ENCODE measurements at regions not wholly inside any gene's neighbourhood (a gene's known extent, or its start where the extent isn't known, plus 50 kb on each side); places are given as distances from the start of the nearest gene placed in this dataset.

DNA sequence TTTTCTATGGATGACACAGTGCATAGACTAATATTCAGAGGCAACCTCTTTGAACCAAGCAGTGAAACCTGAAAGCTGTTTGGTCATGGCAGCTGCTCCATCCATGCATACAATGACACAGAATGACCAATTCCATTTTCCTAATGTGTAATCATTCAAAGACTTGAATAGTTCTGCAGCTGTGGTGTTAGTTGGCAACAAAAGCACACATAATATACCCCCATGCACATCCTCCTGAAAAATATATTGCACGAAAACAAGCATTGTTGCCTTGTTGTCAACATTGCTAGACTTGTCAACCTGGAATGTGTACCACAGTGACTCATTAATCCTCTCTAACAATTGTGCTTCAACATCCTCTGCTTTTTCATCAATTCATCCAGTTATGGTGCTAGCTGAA is 71.0 kb upstream of the SEMA6A start:
- Histone ChIP-seq H3K4me1 (ENCODE audit: low read length) (no peaks in the 10 kb centered on the region; the same call in 1 of the 2 replicates), H3K4me3 (ENCODE audit: low read length) (no peak overlapping the region), H4K20me1 (ENCODE audit: insufficient read depth, low read length) (no peaks in the 10 kb centered on the region), H3K4me2 (ENCODE audit: low read length) (no peak overlapping the region), H3K79me2 (ENCODE audit: low read length) (no peaks in the 10 kb centered on the region), H3K9me3 (ENCODE audit: insufficient read depth, low read length) (no peaks in the 10 kb centered on the region), H3K9ac (ENCODE audit: low read length) (no peak overlapping the region), H3K27ac (ENCODE audit: low read length) (no peak overlapping the region), H3K27me3 (ENCODE audit: low read depth, low read length) (no peaks in the 10 kb centered on the region), H2AFZ (ENCODE audit: low read depth, low read length) (no peak overlapping the region), H3K36me3 (replicated peaks; ENCODE audit: low read depth, low read length) (no peaks in the 10 kb centered on the region)
- TF ChIP-seq, protein P1, sequence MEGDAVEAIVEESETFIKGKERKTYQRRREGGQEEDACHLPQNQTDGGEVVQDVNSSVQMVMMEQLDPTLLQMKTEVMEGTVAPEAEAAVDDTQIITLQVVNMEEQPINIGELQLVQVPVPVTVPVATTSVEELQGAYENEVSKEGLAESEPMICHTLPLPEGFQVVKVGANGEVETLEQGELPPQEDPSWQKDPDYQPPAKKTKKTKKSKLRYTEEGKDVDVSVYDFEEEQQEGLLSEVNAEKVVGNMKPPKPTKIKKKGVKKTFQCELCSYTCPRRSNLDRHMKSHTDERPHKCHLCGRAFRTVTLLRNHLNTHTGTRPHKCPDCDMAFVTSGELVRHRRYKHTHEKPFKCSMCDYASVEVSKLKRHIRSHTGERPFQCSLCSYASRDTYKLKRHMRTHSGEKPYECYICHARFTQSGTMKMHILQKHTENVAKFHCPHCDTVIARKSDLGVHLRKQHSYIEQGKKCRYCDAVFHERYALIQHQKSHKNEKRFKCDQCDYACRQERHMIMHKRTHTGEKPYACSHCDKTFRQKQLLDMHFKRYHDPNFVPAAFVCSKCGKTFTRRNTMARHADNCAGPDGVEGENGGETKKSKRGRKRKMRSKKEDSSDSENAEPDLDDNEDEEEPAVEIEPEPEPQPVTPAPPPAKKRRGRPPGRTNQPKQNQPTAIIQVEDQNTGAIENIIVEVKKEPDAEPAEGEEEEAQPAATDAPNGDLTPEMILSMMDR (IDR thresholded peaks at IDR 0.05; ENCODE audit: low read depth, low read length) = no peak
- no peak for TF ChIP-seq EZH2phosphoT487 (IDR thresholded peaks at IDR 0.05; ENCODE audit: low read depth)

DNA sequence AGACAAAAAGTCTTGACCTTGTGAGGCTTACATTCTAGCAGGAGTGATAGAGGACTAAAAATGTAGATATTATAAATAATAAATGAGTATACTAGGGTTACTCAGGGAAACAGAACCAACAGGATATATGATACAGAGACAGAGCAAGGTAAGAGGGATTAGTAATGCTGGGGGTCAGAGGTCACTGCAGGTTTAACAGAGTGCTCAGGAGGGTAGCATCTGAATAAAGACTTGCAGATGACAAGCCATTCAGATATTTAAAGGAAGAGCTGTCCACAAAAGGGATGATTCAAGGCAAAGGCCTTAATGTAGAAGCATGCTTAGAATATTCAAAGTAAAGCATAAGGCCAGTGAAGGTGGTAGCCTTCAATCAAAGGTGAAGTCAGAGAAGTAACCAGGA is 65.6 kb upstream of the SEMA6A start:
- no peaks in the 10 kb centered on the region for H3K4me1 ChIP-seq (ENCODE audit: low read length)
- no peaks in the 10 kb centered on the region for H3K36me3 ChIP-seq (replicated peaks; ENCODE audit: low read depth, low read length)
- no peak for TF ChIP-seq EZH2phosphoT487 (IDR thresholded peaks at IDR 0.05; ENCODE audit: low read depth)
- TF ChIP-seq, protein P1 (IDR thresholded peaks at IDR 0.05; ENCODE audit: low read depth, low read length) = no peak
- H3K9ac ChIP-seq (ENCODE audit: low read length) = no peak overlapping the region
- H2AFZ ChIP-seq (ENCODE audit: low read depth, low read length) = no peak overlapping the region
- H4K20me1 ChIP-seq (ENCODE audit: insufficient read depth, low read length) = no peaks in the 10 kb centered on the region
- no peak overlapping the region for H3K27ac ChIP-seq (ENCODE audit: low read length)
- H3K9me3 ChIP-seq (ENCODE audit: insufficient read depth, low read length) = no peaks in the 10 kb centered on the region
- no peak overlapping the region for H3K4me3 ChIP-seq (ENCODE audit: low read length)
- H3K79me2 ChIP-seq (ENCODE audit: low read length) = no peaks in the 10 kb centered on the region
- H3K27me3 ChIP-seq (ENCODE audit: low read depth, low read length) = no peaks in the 10 kb centered on the region
- H3K4me2 ChIP-seq (ENCODE audit: low read length) = no peak overlapping the region

DNA sequence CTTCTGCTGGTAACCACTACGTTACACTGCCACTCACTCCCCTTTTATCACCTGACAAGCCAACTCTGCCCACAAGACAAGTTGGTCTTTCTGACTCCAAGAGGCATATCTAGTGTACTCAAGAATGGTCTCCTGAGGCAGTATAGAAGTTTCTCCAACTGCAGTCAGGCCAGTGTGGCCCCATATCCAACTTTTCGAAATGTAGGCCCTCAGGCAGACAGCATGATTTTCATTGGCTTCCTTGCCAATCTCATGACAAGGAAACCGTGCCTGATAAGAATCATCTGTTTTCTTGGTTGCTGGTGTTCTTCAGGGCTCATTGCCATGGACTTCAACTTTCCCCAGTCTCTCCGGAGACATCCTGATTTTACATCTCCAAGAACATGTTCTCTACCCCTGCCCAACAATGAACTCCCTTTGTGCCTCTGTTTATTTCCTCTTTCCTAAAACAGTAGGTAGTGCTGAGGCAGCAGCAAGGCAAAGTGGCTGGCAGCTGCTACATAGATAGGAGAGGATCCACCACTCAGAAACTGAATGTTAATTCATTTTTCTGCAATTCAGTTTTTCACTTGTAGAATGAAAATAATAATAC is 62.6 kb upstream of the SEMA6A start:
- Histone ChIP-seq H3K4me1 (ENCODE audit: low read length) (no peaks in the 10 kb centered on the region), H3K4me2 (ENCODE audit: low read length) (no peak overlapping the region), H3K9me3 (ENCODE audit: insufficient read depth, low read length) (no peaks in the 10 kb centered on the region), H3K79me2 (ENCODE audit: low read length) (no peaks in the 10 kb centered on the region), H3K27ac (ENCODE audit: low read length) (no peak overlapping the region), H2AFZ (ENCODE audit: low read depth, low read length) (no peak overlapping the region), H3K36me3 (replicated peaks; ENCODE audit: low read depth, low read length) (no peaks in the 10 kb centered on the region), H3K4me3 (ENCODE audit: low read length) (no peak overlapping the region), H3K9ac (ENCODE audit: low read length) (no peak overlapping the region), H4K20me1 (ENCODE audit: insufficient read depth, low read length) (no peaks in the 10 kb centered on the region), H3K27me3 (ENCODE audit: low read depth, low read length) (no peaks in the 10 kb centered on the region)
- TF ChIP-seq EZH2phosphoT487 (IDR thresholded peaks at IDR 0.05; ENCODE audit: low read depth) = no peak

DNA sequence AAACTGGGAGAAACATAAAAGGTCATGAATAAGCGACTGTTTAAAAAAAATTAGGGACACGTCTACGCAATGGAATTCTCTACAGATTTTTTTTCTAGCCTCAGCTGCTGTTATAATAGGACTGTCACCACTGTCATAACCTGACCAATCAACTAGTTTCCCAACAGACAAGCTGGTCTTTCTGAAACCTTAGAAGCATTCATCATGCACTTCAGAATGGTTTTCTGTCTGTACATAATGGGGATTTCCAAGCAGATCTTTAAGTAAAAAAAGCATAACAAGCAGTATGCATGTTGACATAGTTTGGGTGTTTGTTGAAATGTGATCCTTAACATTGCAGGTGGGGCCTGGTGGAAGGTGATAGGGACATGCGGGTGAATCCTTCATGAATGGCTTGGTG is 58.3 kb upstream of the SEMA6A start:
- Histone ChIP-seq H3K9ac (ENCODE audit: low read length) (no peak overlapping the region), H2AFZ (ENCODE audit: low read depth, low read length) (no peak overlapping the region), H3K27ac (ENCODE audit: low read length) (no peak overlapping the region)

More for the DNA sequence above, 58.3 kb upstream of the SEMA6A start:
- Histone ChIP-seq H3K36me3 (replicated peaks; ENCODE audit: low read depth, low read length) (no peaks in the 10 kb centered on the region), H3K9me3 (ENCODE audit: insufficient read depth, low read length) (no peaks in the 10 kb centered on the region), H3K27me3 (ENCODE audit: low read depth, low read length) (no peaks in the 10 kb centered on the region), H4K20me1 (ENCODE audit: insufficient read depth, low read length) (no peaks in the 10 kb centered on the region), H3K4me3 (ENCODE audit: low read length) (no peak overlapping the region), H3K4me2 (ENCODE audit: low read length) (no peak overlapping the region), H3K79me2 (ENCODE audit: low read length) (no peaks in the 10 kb centered on the region), H3K4me1 (ENCODE audit: low read length) (no peaks in the 10 kb centered on the region)
- TF ChIP-seq, protein P1 (IDR thresholded peaks at IDR 0.05; ENCODE audit: low read depth, low read length) = no peak
- TF ChIP-seq EZH2phosphoT487 (IDR thresholded peaks at IDR 0.05; ENCODE audit: low read depth) = no peak

Data from OCI-LY3 (cell line).